HEK293T (cell line): ENCODE measurements at regions not wholly inside any gene's neighbourhood (a gene's known extent, or its start where the extent isn't known, plus 50 kb on each side); places are given as distances from the start of the nearest gene placed in this dataset.

ENCODE experiments used
- BHLHE40 ChIP-seq: fragments of 450-650 bp; IDR thresholded peaks from 2 replicates; pipeline ENCODE4 v1.6.1; 2016; ENCODE audit warnings: mild to moderate bottlenecking, moderate library complexity, borderline replicate concordance
- CTBP1 ChIP-seq: fragments of 450-650 bp; IDR thresholded peaks from 2 replicates; pipeline ENCODE4 v1.6.1; 2016; ENCODE audit warnings: borderline replicate concordance
- FOXA1 ChIP-seq: fragments of 450-650 bp; IDR thresholded peaks from 2 replicates; pipeline ENCODE4 v1.6.1; 2016; ENCODE audit warnings: mild to moderate bottlenecking
- L3MBTL2 ChIP-seq: fragments of 450-650 bp; conservative IDR thresholded peaks from 2 replicates; pipeline ENCODE4 v1.6.1; 2016; ENCODE audit warnings: mild to moderate bottlenecking
- LEF1 ChIP-seq: fragments of 450-650 bp; IDR thresholded peaks from 2 replicates; pipeline ENCODE4 v1.6.1; 2017; ENCODE audit warnings: mild to moderate bottlenecking, borderline replicate concordance
- PKNOX1 ChIP-seq: fragments of 450-650 bp; IDR thresholded peaks from 2 replicates; pipeline ENCODE4 v1.6.1; 2016
- SUZ12 ChIP-seq: fragments of 450-650 bp; IDR thresholded peaks from 2 replicates; pipeline ENCODE4 v1.6.1; 2016; ENCODE audit warnings: mild to moderate bottlenecking
- TARDBP ChIP-seq: fragments of 450-650 bp; IDR thresholded peaks from 2 replicates; pipeline ENCODE4 v1.6.1; 2016
- ZNF384 ChIP-seq: fragments of 450-650 bp; IDR thresholded peaks from 2 replicates; pipeline ENCODE4 v1.6.1; 2016

- no peak for TF ChIP-seq PKNOX1
- no peak for TF ChIP-seq ZNF384
- TF ChIP-seq LEF1, result no peak
- no peak for TF ChIP-seq FOXA1
- no peak for TF ChIP-seq SUZ12
- TF ChIP-seq CTBP1, result no peak
- no peak for TF ChIP-seq TARDBP
- no peak for TF ChIP-seq BHLHE40
- no peak for TF ChIP-seq L3MBTL2
Observed at GRCh38 chr1:67987046-67987799, 63.2 kb downstream of the DIRAS3 start.
